NCI-H748 treated with DMSO at 0.1 percent for 48 hours (cell line): ENCODE measurements at regions not wholly inside any gene's neighbourhood (a gene's known extent, or its start where the extent isn't known, plus 50 kb on each side); places are given as distances from the start of the nearest gene placed in this dataset.
"Not testable (repeated sequence)": the region's sequence is repeated elsewhere in the genome, so short reads cannot be mapped to it uniquely, and the experiment has no call there.

Source experiments
- DNase-seq: peaks from one replicate; lab custom pipeline; 2025; lab: John Stamatoyannopoulos, UW

DNA sequence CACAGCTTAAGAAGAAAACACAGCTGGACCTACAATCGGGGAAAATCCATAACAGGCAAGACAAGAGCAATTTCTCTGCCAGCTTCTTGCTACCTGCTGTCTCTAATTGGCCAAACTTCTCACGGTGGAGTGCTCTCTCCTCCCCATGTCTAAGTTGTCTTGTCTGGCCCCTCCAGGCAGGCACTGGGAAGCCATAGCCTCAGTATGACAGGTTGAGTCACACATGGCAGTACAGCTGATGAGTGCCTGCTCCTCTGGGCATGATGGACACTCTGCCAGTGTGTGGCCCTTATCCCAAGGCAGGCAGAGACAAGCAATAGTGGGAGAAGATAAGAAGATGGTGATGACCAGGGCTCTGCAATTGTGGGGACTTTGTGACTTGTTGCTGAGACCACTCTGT is 551.8 kb downstream of the DIPK2A start:
- no peak for DNase-seq

- no peak for DNase-seq
Measured at GRCh38 chr3:144524531-144524930, 552.9 kb downstream of the DIPK2A start.

DNA sequence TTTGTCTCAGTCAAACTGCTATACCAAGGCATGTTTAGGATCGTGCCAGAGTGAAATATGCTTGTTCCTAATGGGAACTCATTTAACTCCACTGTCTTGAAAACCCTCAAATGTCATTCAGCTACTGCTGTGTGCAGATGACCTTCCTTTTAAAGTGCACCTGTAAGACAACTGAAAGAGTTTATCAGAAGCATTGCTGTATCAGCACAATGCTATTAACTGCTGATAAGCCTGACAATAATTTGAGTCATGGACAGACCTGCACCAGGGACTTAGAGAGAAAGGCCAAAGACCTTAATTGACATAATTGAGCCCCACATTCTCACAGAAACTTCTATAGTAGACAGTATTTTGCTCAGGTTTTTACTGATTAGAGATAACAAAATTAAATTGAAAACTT is 557.9 kb downstream of the DIPK2A start:
- DNase-seq, result no peak

DNA sequence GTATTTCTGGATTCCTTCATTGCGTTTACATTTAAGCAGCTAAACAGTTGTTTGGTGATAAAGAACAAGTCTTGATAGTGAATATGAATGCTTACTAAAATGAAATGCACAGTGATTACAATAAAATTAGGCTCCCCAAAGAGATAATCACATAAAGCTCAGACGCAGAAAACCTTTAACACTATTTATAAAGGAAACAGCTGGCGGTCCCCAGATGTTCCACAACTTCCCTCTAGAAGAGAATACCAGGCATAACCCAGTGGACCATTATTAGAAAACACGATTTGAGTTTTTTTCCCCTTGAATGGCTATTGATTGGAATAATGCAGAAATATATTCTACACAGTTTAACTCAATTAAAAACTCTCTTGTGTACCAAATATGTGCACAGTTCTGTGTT is 573.2 kb downstream of the DIPK2A start:
- DNase-seq, result no peak

GRCh38 chr3:144546539-144546938 is 574.9 kb downstream of the DIPK2A start:
- DNase-seq, result no peak

DNA sequence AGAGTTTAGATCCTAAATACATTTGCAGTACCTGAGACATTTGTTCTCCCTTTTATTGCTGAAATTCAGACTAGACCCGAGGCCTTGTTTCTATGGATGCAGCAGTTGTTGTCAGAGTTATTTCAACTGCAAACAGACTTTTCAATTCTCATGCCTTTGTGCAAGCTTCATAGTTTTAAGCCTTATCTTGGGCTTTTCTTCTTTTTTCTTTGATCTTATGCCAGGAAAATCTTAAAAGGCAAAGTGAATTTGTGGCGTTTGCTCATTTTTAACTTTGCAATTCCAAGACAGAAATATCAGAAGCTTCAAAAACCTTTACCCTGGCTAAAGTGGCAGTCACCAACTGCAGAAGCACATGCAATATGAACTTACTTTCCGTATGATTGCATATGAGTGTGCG is 576.7 kb downstream of the DIPK2A start:
- DNase-seq, result no peak

DNA sequence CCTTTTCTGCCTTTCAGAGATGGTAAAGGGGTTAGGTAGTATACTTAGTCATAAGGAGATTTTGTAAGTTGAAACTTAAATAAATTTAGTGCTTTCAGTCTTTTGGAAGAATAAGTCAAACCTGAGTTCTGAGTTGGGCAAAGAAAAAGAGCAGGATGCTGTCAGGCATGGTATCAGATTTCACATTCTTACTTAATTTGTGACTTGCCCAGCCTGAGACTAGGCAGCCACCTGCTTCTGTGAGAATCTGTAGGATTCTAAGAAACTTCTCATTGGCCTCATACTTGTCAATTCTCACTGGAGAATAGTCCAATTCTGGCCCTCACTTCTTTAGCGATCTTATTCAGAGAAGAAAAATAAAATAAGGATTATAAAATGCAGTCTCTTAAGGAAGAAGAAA is 577.5 kb downstream of the DIPK2A start:
- DNase-seq, result no peak

DNA sequence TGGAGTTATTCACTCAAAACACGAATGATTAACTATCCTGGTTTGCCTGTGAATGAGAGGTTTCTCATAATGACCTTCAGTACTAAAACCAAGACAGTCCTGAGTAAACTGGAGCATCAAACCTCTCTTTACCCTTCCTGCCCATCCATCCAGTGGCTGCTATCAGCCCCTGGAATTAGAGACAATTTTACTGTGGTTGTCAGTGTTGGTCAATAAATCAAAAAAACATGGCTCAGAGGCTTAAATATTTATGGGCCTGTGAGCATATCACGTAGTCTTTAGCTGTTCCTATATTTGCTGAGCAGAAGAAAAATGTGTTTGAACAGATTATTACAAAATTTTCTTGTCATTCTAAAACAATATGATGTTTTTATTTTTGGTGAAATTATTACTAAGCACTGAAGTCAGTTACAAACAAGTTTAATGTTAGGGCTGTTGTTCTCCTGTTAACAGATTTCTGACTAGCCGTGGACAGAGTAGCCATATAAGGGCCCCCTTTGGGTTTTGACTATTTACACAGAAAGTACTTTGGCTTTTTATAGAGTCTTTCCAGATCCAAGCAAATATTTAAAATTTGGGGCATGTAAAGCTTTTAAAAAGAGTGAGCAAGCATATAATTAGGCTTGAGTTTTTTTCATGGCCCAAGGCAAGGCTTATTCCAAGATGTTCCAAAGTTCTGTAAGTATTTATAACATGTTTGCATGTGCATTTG is 580.9 kb downstream of the DIPK2A start:
- DNase-seq, result no peak

DNA sequence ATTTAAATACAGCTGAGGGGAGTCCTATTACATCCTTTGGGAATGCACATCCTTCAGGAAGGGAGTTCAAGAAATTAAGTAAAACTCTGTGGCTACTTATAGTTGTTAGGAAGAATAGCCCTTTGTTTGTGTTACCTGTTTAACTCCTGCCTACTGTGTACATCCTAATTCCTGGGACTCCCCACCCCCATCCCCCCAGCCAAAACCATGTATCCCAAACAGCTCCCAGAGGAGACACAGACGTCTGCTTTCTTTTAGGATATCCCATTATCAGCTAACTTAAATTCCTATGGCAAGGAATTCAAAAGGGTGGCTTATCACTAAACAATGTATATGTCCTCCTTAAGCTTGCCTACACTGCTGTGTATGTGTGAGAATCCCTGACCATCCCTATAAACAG is 581.7 kb downstream of the DIPK2A start:
- DNase-seq, result peak; percentile 11

DNA sequence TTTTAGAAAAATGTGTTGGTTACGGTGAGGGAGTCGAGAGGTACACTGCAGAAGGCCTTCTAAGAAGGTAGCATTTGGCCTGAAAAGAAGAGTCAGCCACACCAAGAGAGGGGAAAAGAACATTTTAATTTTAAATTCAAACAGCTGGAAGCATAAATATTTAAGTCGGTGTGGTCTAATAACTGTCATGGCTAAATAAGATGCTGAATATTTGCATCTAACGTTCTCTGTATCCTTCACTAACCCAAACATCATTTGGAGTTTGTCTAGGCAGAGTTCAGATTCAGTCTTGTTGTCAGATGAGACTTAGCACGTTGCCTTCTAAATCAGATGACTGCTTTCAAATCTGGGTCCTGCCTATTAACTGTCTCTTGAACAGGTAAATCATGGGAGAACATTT is 583.3 kb downstream of the DIPK2A start:
- no peak for DNase-seq

DNA sequence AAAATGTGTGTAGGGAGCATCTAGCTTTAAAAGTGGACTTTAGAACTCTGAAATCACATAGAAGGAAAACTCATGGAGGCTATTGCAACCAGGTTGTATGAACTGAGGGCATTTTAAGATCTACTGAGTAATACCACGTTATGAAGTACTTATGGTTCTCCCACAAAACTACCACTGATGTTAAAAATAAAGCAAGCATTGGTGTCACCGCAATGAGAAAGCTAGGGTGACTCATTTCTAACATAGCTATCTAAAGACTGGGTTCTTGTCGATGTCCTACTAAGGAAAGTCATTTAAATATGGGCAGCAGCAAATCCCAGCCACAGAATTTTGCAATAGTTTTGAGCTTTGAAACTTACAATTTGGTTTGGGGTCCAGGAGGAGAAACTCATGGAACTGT is 584.8 kb downstream of the DIPK2A start:
- no peak for DNase-seq

GRCh38 chr3:144557515-144557914 is 585.9 kb downstream of the DIPK2A start:
- DNase-seq, result no peak

DNA sequence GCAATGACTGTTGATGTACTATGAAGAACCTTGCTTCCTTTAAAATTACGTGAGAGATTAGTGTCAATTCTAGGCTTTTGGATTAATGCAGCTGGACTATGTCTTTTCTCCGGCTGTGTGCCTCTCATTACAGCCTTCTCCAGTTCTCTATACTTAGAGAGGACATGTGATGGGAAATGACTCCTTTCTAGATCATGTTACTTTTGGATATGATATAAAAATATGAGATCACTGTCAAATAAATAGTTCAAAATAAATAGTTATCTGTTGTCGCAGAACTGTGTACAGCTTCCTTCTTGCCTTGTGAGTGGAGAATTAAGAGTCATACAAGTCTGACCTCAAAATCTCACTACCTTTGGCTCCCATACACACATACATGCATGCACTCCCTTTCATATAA is 592.4 kb downstream of the DIPK2A start:
- no peak for DNase-seq

DNA sequence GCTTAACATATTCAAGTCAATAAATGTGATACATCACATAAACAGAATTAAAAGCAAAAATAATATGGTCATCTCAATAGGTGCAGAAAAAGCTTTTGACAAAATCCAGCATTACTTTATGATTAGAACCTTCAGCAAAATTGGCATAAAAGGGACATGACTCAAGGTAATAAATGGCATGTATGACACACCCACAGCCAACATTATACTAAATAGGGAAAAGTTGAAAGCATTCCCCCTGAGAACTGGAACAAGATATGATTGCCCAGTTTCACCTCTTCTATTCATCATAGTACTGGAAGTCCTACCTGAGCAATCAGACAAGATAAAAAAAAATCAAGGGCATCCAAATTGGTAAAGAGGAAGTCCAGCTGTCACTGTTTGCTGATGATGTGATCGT is 594.7 kb downstream of the DIPK2A start:
- DNase-seq, result no peak

DNA sequence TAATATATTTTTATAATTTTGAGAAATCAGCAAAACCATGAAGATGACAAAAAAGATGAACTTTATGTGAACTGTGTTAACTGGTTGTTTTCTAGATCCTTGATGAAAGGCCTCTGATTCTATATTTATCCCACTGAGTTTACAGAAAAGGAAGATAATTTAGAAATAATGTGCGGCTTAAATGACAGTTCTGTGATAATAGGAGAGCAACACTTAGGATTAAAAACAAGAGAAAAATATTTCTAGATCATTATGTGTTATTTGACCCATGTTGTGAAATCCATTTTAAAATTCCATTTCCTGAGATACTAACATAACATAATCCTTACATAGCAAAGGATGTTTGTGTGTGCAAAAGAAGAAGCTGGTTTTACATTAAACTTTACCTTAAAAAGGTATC is 598.0 kb downstream of the DIPK2A start:
- no peak for DNase-seq

DNA sequence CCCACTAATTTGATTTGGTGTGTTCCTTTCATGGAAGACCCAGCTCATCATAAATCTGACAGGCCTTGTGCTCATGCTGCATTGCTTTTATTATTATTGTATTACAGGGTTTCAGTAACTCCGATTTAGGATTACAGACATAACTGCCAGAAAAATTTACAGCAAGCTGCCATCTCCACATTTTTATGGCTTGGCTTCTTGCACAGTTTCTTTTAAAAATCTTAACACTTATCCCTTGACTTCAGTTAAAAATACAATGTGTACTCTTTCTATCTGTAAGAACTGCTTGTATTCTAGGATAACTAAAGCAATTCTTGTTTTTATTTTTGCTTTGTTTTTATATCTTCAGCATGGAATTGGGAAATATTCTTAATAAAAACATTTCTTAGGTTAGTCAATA is 612.2 kb downstream of the DIPK2A start:
- DNase-seq, result no peak

GRCh38 chr3:144585408-144585807 is 613.8 kb downstream of the DIPK2A start:
- DNase-seq, result no peak

DNA sequence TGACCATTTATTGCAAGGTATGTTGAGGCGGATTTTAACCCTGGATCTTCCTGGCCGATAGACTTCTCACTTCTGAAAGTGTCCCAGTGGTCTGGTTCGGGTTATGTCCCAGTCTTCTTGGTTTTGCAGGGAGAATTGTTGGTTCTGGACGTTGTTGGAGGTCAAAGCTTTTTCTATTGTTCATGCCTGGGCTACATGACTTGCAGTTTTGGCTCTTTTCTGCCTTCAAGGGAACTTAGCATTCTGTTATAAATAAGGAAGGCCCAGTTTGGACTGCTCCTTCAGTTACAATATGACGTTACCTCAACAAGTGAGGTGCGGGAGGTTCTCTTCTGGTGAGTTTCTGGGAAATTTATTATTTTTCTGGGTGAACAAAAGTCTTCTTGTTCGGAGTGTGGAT is 614.3 kb downstream of the DIPK2A start:
- DNase-seq, result no peak

GRCh38 chr3:144586382-144586781 is 614.8 kb downstream of the DIPK2A start:
- DNase-seq, result no peak

- DNase-seq, result no peak
Measured at GRCh38 chr3:144590854-144591253, 619.2 kb downstream of the DIPK2A start.

DNA sequence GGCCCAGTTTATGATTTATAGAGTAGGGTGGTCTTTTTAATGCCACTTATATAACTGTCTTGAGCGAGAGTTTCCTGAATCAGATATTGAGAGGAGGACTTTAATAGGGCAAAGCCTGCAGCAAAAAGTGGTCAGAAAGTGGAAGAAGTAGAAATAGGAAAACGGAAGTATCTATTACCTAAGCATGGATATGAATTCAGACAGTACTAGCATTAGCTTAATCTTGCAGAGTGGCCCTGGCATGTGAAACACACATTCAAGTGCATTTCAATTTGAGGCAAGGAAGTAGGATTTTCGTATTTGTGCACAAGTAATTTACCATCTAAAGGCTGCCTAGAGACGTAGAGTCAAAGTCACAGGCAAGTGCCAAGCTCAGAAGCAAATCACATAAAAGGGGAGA is 622.3 kb downstream of the DIPK2A start:
- no peak for DNase-seq

DNA sequence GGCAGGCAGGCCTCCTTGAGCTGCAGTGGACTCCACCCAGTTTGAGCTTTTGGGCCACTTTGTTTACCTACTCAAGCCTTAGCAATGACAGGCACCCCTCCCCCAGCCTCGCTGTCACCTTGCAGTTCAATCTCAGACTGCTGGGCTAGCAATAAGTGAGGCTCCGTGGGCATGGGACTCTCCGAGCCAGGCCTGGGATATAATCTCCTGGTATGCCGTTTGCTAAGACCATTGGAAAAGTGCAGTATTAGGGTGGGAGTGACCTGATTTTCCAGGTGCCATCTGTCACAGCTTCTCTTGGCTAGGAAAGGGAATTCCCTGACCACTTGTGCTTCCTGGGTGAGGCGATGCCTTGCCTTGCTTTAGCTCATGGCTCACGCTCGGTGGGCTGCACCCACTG is 648.6 kb downstream of the DIPK2A start:
- DNase-seq, result not testable (repeated sequence)

DNA sequence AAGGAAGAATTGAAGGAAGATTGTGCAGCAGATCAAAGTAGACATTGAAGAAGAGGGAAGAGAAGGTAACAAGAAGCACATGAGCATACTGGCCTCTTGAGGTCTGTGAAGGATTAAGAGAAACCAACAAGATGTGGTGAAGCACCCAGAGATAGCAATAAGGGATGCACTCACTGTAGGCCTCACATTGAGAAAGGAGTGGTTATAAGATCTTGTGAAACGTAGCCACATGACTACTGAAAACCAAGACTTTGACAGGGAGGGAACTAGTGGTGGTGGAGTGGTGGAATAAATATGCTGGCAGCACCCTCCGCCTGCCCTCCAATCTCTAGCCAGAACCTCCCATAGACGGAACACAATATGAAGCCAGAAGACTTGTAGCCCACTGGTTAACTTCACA is 651.2 kb downstream of the DIPK2A start:
- DNase-seq, result no peak

- no peak for DNase-seq
Measured at GRCh38 chr3:144624656-144625055, 653.0 kb downstream of the DIPK2A start.

GRCh38 chr3:144626835-144627234 is 655.2 kb downstream of the DIPK2A start:
- DNase-seq, result no peak
